Sigmoid colon (tissue), 3 donors: ENCODE measurements at regions not wholly inside any gene's neighbourhood (a gene's known extent, or its start where the extent isn't known, plus 50 kb on each side); places are given as distances from the start of the nearest gene placed in this dataset.

Experiments
- CTCF ChIP-seq, 4 experiments: fragments of 450-650 bp in 3 of 4; fragments of 200-600 bp in 1 of 4; IDR thresholded peaks; one replicate each; pipeline ENCODE4 v1.5.1; 2016 to 2019; ENCODE audit warnings: antibody characterized with exemption in 4 of 4, mild to moderate bottlenecking in 3 of 4, moderate library complexity in 2 of 4
- POLR2A ChIP-seq, 2 donors: fragments of 450-650 bp; IDR thresholded peaks; one replicate each; pipeline ENCODE4 v1.6.1; 2016; ENCODE audit warnings: antibody characterized with exemption in 2 of 2, mild to moderate bottlenecking in 2 of 2, moderate library complexity in 2 of 2

GRCh38 chrX:113212052-113212451 is 371.4 kb upstream of the AMOT start:
- TF ChIP-seq POLR2A (IDR thresholded peaks at IDR 0.05) = no peak
- no peak for TF ChIP-seq CTCF (IDR thresholded peaks at IDR 0.05)
